ENCODE measurements at regions not wholly inside any gene's neighbourhood (a gene's known extent, or its start where the extent isn't known, plus 50 kb on each side); places are given as distances from the start of the nearest gene placed in this dataset.

DNA sequence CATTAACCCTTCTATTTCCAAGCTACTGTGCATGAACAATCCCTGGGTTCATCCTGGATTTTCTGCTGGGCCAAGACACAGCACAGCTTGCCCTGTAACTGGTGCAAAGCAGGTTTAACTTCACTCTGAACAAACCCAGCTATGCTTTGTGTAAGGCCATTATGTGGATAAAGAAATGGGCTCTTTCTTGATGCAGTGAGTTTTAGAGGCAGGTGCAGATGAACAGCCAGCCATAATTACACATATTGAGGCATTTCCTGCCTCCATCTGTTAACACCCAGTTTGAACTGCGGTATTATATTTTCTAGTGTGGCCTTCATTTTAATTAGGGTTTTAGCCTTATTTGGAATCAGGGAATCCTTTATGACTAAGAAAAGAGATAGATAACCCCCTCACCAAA is 68.7 kb upstream of the ARX start:
- TF ChIP-seq POLR2A (IDR thresholded peaks at IDR 0.05) (no peak), EP300 (IDR thresholded peaks at IDR 0.05; ENCODE audit: low read depth) (no peak), POLR2AphosphoS5 (IDR thresholded peaks at IDR 0.05) (no peak)
- TF ChIP-seq, protein P1, sequence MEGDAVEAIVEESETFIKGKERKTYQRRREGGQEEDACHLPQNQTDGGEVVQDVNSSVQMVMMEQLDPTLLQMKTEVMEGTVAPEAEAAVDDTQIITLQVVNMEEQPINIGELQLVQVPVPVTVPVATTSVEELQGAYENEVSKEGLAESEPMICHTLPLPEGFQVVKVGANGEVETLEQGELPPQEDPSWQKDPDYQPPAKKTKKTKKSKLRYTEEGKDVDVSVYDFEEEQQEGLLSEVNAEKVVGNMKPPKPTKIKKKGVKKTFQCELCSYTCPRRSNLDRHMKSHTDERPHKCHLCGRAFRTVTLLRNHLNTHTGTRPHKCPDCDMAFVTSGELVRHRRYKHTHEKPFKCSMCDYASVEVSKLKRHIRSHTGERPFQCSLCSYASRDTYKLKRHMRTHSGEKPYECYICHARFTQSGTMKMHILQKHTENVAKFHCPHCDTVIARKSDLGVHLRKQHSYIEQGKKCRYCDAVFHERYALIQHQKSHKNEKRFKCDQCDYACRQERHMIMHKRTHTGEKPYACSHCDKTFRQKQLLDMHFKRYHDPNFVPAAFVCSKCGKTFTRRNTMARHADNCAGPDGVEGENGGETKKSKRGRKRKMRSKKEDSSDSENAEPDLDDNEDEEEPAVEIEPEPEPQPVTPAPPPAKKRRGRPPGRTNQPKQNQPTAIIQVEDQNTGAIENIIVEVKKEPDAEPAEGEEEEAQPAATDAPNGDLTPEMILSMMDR (IDR thresholded peaks at IDR 0.05), result no peak

All from transverse colon (tissue), 4 donors.